NB4 (cell line): ENCODE measurements at regions not wholly inside any gene's neighbourhood (a gene's known extent, or its start where the extent isn't known, plus 50 kb on each side); places are given as distances from the start of the nearest gene placed in this dataset.
A peak's percentile ranks its signal among the peaks of the same experiment; 100 is the strongest.

Experiments
- DNase-seq: peaks from one replicate; pipeline ENCODE4 v3.0.0; 2010; ENCODE audit warnings: low read depth
- H3K4me3 ChIP-seq: one replicate; pipeline ENCODE4 v1.5.1; 2011; ENCODE audit warnings: mild to moderate bottlenecking, low read depth, low read length, moderate library complexity
- MYC ChIP-seq: IDR thresholded peaks from 2 replicates; pipeline ENCODE4 v1.6.1; 2011; ENCODE audit warnings: low read depth, low read length
- POLR2A ChIP-seq: IDR thresholded peaks from 2 replicates; pipeline ENCODE4 v1.6.1; 2011; ENCODE audit warnings: mild to moderate bottlenecking; ENCODE audit not compliant: insufficient read length; ENCODE audit errors: extremely low read depth
- TF ChIP-seq, protein P1 (sequence below): IDR thresholded peaks from 2 replicates; pipeline ENCODE4 v1.6.1; 2011; ENCODE audit warnings: low read depth, low read length
- TF ChIP-seq, protein P2 (sequence below): IDR thresholded peaks from one replicate; pipeline ENCODE4 v1.5.1; 2012; ENCODE audit warnings: low read depth, low read length

DNA sequence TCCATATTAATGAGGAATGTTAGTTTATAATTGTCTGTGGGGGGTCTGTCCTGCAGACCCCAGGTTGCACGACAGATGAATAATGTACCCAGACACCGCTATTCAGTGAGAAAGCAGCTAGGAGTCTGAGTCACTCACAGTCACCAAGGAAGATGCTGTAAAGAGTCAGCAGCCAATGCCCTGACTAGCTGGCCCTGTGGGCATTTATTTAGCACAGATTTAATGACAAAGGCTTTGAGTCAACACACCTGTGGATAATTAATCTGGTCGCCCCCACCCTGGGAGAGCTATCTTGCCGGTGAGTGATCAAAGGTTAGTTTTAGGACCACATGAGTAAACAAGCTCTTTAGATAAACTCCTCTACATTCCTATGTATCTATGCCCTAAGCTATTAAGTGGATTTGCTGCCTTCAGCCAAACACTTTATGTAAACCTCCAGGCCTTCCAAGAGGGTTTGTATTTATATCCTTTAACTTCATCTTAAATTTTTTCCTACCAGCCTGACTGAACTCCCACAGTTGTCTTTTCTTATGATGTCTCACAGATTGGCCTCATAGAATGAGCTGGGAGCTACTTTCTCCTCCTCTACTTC is 180.0 kb upstream of the ADCY1 start:
- TF ChIP-seq POLR2A (no peak), MYC (no peak)
- TF ChIP-seq, protein P1, sequence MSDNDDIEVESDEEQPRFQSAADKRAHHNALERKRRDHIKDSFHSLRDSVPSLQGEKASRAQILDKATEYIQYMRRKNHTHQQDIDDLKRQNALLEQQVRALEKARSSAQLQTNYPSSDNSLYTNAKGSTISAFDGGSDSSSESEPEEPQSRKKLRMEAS = no peak
- TF ChIP-seq, protein P2, sequence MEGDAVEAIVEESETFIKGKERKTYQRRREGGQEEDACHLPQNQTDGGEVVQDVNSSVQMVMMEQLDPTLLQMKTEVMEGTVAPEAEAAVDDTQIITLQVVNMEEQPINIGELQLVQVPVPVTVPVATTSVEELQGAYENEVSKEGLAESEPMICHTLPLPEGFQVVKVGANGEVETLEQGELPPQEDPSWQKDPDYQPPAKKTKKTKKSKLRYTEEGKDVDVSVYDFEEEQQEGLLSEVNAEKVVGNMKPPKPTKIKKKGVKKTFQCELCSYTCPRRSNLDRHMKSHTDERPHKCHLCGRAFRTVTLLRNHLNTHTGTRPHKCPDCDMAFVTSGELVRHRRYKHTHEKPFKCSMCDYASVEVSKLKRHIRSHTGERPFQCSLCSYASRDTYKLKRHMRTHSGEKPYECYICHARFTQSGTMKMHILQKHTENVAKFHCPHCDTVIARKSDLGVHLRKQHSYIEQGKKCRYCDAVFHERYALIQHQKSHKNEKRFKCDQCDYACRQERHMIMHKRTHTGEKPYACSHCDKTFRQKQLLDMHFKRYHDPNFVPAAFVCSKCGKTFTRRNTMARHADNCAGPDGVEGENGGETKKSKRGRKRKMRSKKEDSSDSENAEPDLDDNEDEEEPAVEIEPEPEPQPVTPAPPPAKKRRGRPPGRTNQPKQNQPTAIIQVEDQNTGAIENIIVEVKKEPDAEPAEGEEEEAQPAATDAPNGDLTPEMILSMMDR = no peak
- no peak overlapping the region for H3K4me3 ChIP-seq
- DNase-seq = no peak

DNA sequence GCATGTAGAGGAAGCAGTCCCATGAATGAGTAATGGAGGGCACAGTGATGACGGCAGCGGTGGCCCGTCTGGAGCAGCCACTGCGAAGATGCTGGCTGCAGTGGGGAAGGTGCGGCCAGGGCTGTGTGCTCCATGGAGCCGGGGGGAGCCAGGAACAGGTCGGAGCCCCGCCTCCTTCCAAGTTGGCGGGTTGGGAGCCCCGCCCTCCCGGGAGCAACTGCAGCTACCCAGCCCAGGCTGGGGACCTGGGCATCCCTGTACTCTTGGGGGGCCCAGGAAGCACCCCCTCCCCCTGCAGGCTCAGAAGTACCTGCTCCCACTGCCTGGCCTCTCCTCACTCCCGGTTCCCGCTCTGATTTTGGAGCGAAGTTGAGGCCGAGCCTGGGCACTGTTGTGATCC is 175.1 kb upstream of the ADCY1 start:
- TF ChIP-seq, protein P2 = no peak
- no peak for TF ChIP-seq MYC
- TF ChIP-seq, protein P1 = no peak
- TF ChIP-seq POLR2A = no peak
- no peak overlapping the region for H3K4me3 ChIP-seq
- no peak for DNase-seq

DNA sequence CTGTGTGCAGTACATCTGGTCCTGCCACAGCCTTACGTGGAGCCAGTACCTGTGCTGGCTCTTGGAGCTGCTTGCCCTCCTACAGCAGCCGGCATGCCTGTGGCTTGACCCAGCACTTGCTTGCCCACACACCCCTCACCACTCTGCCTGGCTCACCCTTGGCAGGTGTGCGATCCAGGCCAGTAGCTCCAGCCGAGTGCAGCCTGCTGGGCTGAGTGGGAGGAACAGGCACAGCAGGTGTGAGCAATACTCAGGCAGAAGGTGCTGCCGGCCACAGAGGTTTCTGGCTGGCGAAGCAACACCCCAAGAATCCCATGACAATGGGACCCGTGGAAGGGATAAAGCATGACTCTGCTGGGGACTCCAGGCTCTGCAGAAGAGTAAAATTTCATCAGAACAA is 173.5 kb upstream of the ADCY1 start:
- TF ChIP-seq, protein P1 = no peak
- no peak for TF ChIP-seq POLR2A
- TF ChIP-seq, protein P2 = no peak
- no peak for TF ChIP-seq MYC

DNA sequence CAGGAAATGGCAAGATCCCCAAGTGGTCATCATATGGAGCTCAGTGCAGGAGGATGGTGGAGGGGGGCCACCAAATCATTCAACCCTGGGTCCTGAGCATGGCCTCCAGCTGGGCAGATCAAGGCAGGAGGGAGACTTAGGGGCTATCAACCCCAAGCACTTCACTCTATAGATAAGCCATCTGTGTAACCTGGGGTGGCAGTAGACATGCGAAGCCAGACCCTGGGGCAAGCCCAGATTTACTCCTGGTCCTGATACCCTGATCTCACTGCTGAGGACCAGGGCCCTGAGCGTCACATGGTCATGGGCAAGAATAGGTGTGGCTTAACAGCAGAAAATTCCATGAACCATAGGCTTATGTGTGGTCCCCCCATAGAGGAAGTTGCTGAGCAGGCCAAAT is 173.0 kb upstream of the ADCY1 start:
- no peak for TF ChIP-seq MYC
- TF ChIP-seq, protein P2 = no peak
- TF ChIP-seq, protein P1 = no peak
- TF ChIP-seq POLR2A = no peak

More for the DNA sequence above, 173.5 kb upstream of the ADCY1 start:
- H3K4me3 ChIP-seq = no peak overlapping the region
- DNase-seq = no peak

DNA sequence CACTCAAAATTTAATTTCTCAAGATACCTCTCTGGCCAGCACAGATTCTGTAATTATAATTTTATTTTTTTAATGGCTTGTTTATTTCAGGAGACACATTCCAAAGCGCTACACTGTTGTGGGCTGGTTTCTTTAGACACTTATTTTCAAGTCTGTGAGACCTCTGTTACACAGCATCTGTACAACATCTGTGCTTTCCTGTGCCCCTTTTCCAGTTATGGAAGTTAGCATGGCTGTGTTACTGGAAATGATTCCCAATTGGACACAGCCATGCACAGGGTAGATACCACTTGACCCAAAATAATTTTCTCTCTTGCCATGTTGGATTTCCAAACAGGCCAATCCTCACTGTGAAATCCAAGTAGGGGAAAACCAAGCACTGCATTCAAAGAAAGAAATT is 172.3 kb upstream of the ADCY1 start:
- no peak for TF ChIP-seq MYC
- TF ChIP-seq, protein P1 = no peak
- no peak for TF ChIP-seq POLR2A
- TF ChIP-seq, protein P2 = no peak
- H3K4me3 ChIP-seq = peak overlapping the region; percentile 32
- DNase-seq = no peak

More for the DNA sequence above, 173.0 kb upstream of the ADCY1 start:
- no peak overlapping the region for H3K4me3 ChIP-seq
- DNase-seq = peak; percentile 33
